Suprapubic skin (tissue), 4 donors: ENCODE measurements at regions not wholly inside any gene's neighbourhood (a gene's known extent, or its start where the extent isn't known, plus 50 kb on each side); places are given as distances from the start of the nearest gene placed in this dataset.

Experiments
- CTCF ChIP-seq, 2 donors: fragments of 200-600 bp in 1 of 2; fragments of 450-650 bp in 1 of 2; sonication (generic) in 1 of 2; IDR thresholded peaks; one replicate each; pipeline ENCODE4 v1.5.1; 2016 to 2019; ENCODE audit warnings: antibody characterized with exemption in 2 of 2, mild to moderate bottlenecking in 1 of 2, moderate library complexity in 1 of 2
- EP300 ChIP-seq: sonication (generic); formaldehyde crosslinking; IDR thresholded peaks from one replicate; pipeline ENCODE4 v1.6.1; 2017; ENCODE audit warnings: antibody characterized with exemption
- POLR2A ChIP-seq, 2 donors: fragments of 450-650 bp; IDR thresholded peaks; one replicate each; pipeline ENCODE4 v1.6.1; 2017; ENCODE audit warnings: antibody characterized with exemption in 2 of 2, mild to moderate bottlenecking in 2 of 2, moderate library complexity in 2 of 2
- POLR2AphosphoS5 ChIP-seq, 3 donors: sonication (generic); formaldehyde crosslinking; IDR thresholded peaks; one replicate each; pipeline ENCODE4 v1.6.1; 2017; ENCODE audit warnings: antibody characterized with exemption in 3 of 3

- TF ChIP-seq EP300 (no peak), CTCF (IDR thresholded peaks at IDR 0.05) (no peak), POLR2AphosphoS5 (IDR thresholded peaks at IDR 0.05) (no peak), POLR2A (IDR thresholded peaks at IDR 0.05) (no peak)
These were observed 238.6 kb upstream of the PARD3B start for GRCh38 chr2:204306667-204307066.
